Osteoblast (primary cell): ENCODE measurements at regions not wholly inside any gene's neighbourhood (a gene's known extent, or its start where the extent isn't known, plus 50 kb on each side); places are given as distances from the start of the nearest gene placed in this dataset.
A peak's percentile ranks its signal among the peaks of the same experiment; 100 is the strongest.
"Not testable (repeated sequence)": the region's sequence is repeated elsewhere in the genome, so short reads cannot be mapped to it uniquely, and the experiment has no call there.

Experiments
- DNase-seq: peaks from one replicate; pipeline ENCODE4 v3.0.0; 2011; ENCODE audit warnings: low spot score, mixed read lengths; ENCODE audit not compliant: insufficient read length; ENCODE audit errors: missing footprints
- H2AFZ ChIP-seq: 2 replicates; pipeline ENCODE4 v1.6.0; 2011; ENCODE audit warnings: mild to moderate bottlenecking, low read length
- H3K27ac ChIP-seq: 2 replicates; pipeline ENCODE4 v1.5.1; 2011; ENCODE audit warnings: mild to moderate bottlenecking, low read depth, low read length, moderate library complexity
- H3K27me3 ChIP-seq: 2 replicates; pipeline ENCODE4 v1.6.0; 2012; ENCODE audit warnings: mild to moderate bottlenecking, control low read depth, inconsistent platforms, low read length, moderate library complexity; ENCODE audit not compliant: insufficient read depth
- H3K36me3 ChIP-seq: 2 replicates; pipeline ENCODE4 v1.5.1; 2011; ENCODE audit warnings: mild to moderate bottlenecking, low read length, control low read depth, moderate library complexity; ENCODE audit not compliant: insufficient read depth
- H3K4me1 ChIP-seq: 2 replicates; pipeline ENCODE4 v1.5.1; 2011; ENCODE audit warnings: mild to moderate bottlenecking, low read length, control low read depth, moderate library complexity; ENCODE audit not compliant: insufficient read depth
- H3K4me2 ChIP-seq: 2 replicates; pipeline ENCODE4 v1.6.0; 2011; ENCODE audit warnings: mild to moderate bottlenecking, low read length; ENCODE audit not compliant: insufficient read depth
- H3K4me3 ChIP-seq: fragments of 200-600 bp; sonication (generic); 3 replicates; pipeline ENCODE4 v1.5.1; 2012; ENCODE audit warnings: mild to moderate bottlenecking, low read length, inconsistent platforms; ENCODE audit not compliant: insufficient read depth
- H3K79me2 ChIP-seq: 2 replicates; pipeline ENCODE4 v1.6.0; 2012; ENCODE audit warnings: mild to moderate bottlenecking, low read length, control low read depth, inconsistent platforms; ENCODE audit not compliant: insufficient read depth
- H3K9me3 ChIP-seq: 2 replicates; pipeline ENCODE4 v1.5.1; 2011; ENCODE audit warnings: low read depth, low read length, control low read depth
- H4K20me1 ChIP-seq: 2 replicates; pipeline ENCODE4 v1.6.0; 2012; ENCODE audit warnings: mild to moderate bottlenecking, low read length, control low read depth; ENCODE audit not compliant: insufficient read depth
- TF ChIP-seq, protein P1 (sequence below): IDR thresholded peaks from 2 replicates; pipeline ENCODE4 v1.5.1; 2011; ENCODE audit warnings: mild to moderate bottlenecking, low read depth, low read length, moderate library complexity; ENCODE audit errors: extremely low read depth

DNA sequence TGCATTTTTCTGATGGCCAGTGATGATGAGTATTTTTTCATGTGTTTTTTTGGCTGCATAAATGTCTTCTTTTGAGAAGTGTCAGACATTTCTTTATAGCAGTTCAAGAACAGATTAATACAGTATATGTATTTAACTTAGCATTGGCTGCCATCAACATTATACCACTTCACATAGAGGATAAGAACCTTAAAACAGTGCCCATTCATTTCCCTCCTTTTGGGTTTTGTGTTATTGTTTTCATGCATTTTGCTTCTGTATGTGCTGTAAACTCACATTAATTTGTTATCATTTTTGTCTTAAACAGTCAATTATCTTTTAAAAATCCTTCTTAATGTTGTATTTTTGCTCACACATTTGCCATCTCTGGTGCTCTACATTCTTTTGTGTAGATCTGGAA, 381.6 kb upstream of the DEFB115 start:
- not testable (repeated sequence) for H4K20me1 ChIP-seq, H3K27ac ChIP-seq, H3K36me3 ChIP-seq, H2AFZ ChIP-seq, H3K4me2 ChIP-seq, H3K9me3 ChIP-seq, H3K4me3 ChIP-seq, H3K79me2 ChIP-seq, DNase-seq, H3K27me3 ChIP-seq, H3K4me1 ChIP-seq

DNA sequence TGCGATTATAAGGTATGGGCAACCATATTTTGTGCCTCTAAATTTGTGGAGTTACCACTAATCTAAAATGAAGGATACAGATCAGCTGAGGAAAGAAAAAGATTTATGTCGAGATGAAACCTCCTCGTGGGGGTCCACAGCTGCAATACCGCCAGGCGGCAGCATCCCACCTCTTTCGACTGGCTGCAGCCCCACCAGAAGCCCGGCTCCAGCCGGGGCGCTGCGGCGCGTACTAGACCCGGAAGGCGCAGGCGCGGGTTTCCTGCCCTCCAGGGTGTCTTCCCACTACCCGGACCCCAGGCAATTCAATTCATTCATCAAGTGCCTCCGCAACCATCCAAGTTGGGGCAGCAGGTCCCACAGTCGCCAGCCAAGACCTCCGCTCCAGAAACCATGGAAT, 366.1 kb upstream of the DEFB115 start:
- H3K9me3 ChIP-seq, H3K79me2 ChIP-seq, H3K4me3 ChIP-seq, H4K20me1 ChIP-seq, H3K4me1 ChIP-seq, H2AFZ ChIP-seq, H3K27ac ChIP-seq, H3K27me3 ChIP-seq, H3K4me2 ChIP-seq, H3K36me3 ChIP-seq: not testable (repeated sequence)
- peak; percentile 53 for DNase-seq

DNA sequence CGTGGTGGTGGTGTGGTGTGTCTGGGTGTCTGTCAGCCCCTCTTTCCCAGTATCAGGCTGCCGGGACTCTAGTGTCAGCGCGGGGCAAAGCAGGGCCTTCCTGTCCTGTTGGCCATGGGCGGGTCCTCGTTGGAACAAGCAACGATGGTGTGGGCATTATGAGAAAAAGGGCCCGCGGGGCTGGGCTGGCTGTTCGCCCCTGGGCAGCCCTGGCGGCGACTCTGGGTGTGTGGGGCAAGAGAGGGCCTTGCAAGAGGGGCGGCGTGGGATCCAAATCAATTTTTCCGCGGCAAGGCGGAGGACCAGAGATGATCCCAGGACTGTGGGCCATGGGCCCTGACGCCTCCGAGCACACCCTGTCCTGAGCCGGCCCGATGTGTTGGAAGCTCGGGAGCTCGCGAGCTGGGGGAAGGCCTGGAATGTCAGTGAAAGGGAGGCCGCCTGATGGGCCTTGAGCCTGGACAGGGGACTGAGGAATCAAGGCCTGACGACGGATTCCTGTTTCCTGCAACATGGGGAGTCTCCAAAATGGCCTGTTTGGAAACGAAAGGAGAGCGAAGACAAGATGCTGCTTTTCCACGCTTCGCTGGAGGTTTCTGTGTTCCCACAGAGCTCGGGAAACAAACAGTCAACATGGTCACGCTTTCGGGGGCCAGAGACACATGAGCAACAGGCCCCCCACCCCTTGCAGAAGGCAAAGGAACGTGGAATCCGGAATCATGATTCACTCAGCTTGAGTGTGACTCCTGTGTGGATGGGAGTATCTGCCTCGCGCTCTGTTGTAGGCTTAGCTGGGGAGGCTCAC, 364.7 kb upstream of the DEFB115 start:
- no peaks in the 10 kb centered on the region for H3K79me2 ChIP-seq
- no peaks in the 10 kb centered on the region for H3K36me3 ChIP-seq
- TF ChIP-seq, protein P1, sequence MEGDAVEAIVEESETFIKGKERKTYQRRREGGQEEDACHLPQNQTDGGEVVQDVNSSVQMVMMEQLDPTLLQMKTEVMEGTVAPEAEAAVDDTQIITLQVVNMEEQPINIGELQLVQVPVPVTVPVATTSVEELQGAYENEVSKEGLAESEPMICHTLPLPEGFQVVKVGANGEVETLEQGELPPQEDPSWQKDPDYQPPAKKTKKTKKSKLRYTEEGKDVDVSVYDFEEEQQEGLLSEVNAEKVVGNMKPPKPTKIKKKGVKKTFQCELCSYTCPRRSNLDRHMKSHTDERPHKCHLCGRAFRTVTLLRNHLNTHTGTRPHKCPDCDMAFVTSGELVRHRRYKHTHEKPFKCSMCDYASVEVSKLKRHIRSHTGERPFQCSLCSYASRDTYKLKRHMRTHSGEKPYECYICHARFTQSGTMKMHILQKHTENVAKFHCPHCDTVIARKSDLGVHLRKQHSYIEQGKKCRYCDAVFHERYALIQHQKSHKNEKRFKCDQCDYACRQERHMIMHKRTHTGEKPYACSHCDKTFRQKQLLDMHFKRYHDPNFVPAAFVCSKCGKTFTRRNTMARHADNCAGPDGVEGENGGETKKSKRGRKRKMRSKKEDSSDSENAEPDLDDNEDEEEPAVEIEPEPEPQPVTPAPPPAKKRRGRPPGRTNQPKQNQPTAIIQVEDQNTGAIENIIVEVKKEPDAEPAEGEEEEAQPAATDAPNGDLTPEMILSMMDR: no peak
- DNase-seq: peak; percentile 57
- no peaks in the 10 kb centered on the region for H3K9me3 ChIP-seq
- H2AFZ ChIP-seq: no peak overlapping the region
- H3K27me3 ChIP-seq: no peaks in the 10 kb centered on the region
- H3K27ac ChIP-seq: no peak overlapping the region
- H3K4me2 ChIP-seq: no peak overlapping the region
- H4K20me1 ChIP-seq: no peaks in the 10 kb centered on the region
- H3K4me1 ChIP-seq: no peaks in the 10 kb centered on the region
- H3K4me3 ChIP-seq: no peak overlapping the region

DNA sequence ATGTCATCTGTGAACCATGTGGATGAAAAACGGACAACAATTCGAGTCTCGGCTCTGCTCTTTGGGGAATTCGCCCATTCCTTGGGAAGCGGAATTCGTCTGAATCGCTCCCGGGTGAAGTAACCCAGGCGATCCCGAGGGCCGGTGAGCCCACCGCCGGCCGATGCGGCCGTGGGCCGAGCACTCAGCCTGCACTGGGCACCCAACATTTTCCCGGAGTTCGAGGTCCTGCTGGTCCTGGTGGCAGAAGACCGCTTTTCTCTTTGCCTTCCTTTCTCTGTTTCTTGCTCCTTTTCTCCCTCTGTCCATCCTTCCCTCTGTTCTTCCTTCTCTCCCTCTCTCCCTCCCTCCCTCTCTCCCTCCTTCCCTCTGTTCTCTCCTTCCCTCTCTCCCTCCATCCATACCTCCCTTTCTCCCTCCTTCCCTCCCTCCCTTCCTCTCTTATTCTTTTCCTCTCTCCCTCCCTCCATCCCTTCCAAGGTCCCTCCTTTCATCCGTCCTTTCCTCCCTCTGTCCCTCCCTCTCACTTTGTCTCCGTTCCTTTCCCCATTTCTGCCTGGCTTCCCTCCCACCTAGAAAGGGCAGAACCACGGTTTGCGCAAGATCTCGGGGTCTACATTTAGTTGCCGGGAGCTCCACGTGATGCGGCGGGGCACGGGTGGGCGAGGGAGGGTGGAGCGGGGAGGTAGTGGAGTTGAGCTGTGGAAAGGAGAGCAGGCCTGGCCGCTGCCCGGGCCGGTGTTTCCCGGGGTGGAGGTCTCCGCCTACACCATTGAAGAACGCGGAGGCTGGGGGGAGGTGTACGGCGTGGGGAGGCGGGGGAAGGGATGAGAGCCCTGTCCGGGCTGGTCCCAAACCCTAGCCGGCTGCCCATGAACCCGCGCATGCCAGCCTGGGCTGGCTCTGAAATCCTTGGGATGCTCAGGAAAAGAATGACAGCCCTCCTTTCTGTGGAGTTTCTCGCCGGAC, 363.8 kb upstream of the DEFB115 start:
- H4K20me1 ChIP-seq, H3K27me3 ChIP-seq, H3K79me2 ChIP-seq, H3K36me3 ChIP-seq, H3K4me3 ChIP-seq, H3K4me2 ChIP-seq, H2AFZ ChIP-seq, H3K27ac ChIP-seq, H3K9me3 ChIP-seq, H3K4me1 ChIP-seq: not testable (repeated sequence)
- peak; percentile 35 for DNase-seq

DNA sequence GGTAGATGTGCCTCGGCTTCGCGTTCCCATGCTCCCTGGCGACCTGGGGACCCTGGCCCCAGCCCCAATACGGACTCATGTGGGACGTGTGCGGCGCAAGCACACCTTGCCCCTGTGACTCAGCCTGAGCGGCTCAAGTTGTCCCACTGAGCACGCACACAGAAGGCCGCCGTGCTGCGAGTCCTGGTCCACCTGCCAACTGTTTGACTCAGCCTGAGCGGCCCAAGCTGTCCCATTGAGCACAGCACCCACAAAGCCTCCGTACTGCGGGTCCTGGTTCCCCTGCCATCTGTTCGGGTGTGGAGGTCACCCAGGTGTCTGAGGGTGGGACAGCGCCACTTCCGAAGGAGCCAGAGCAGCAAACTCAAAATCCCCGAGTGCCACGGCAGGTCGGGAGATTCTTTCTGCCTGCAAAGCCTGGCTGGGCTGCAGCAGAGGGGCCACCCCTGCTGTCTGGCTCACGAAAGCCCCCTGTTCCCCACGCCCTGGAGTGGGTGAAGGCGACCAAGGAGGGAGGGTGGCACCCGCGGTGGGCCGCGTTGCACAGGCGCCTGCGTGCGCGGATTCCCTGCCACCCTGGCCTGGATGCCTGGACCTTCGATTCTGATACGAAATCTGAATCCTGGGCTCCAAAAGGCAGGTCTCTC, 362.6 kb upstream of the DEFB115 start:
- not testable (repeated sequence) for H3K4me3 ChIP-seq, H3K4me1 ChIP-seq, H4K20me1 ChIP-seq, H3K79me2 ChIP-seq, H2AFZ ChIP-seq, H3K4me2 ChIP-seq, H3K27me3 ChIP-seq, H3K27ac ChIP-seq, H3K36me3 ChIP-seq, H3K9me3 ChIP-seq
- peak; percentile 51 for DNase-seq

DNA sequence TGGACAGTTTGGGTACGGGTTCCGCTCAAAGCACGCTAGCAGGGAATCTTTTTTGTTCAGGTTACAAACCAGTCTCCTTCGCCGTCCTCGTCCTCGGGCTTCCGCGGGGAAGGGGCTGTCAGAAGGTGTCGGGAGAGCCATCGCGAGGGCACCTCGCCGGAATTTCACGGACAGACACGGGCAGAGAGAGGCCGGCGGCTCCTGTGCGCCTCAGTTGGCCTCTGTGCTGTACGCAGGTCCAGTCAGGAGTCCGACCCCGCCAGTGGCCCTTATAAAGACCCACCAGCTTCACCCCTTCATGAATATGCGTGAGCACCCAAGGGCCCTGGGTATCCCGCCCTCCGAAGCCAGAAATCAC, 362.1 kb upstream of the DEFB115 start:
- not testable (repeated sequence) for H3K27ac ChIP-seq, H3K4me2 ChIP-seq, H2AFZ ChIP-seq, H4K20me1 ChIP-seq, H3K79me2 ChIP-seq, H3K9me3 ChIP-seq, H3K4me3 ChIP-seq, DNase-seq, H3K27me3 ChIP-seq, H3K4me1 ChIP-seq, H3K36me3 ChIP-seq

DNA sequence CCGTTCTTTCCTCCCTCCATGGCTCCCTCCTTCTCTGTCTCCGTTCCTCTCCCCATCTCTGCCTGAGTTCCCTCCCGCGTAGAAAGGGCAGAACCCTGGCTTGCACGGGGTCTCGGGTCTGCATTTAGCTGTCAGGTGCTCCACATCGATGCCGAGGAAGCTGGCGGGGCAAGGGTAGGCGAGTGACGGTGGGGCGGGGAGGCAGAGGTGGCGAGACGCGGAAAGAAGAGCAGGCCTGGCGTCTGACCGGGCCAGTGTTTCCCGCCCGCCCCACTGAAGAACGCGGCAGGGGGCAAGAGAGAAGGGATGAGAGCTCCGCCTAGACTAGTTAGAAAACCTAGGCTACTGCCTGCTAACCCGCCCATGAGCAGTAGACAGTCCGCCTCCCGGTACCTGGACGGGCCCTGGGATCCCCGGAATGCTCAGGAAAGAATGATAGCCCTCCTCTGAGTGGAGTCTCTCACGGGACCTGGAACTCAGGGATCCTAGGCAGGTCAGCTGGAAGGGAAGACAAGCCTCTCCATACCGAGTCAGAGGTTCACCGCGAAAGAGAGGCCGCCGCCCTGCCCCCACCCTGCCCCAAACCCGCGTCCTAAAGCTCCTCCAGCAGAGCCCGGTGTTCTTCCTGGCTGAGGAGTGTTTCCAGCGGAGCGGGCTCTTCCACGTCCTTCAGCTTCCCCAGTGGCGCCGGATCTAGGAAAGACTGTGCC, 357.9 kb upstream of the DEFB115 start:
- not testable (repeated sequence) for H3K9me3 ChIP-seq, H4K20me1 ChIP-seq, H3K36me3 ChIP-seq, H3K4me1 ChIP-seq, H3K4me3 ChIP-seq, H3K79me2 ChIP-seq, H2AFZ ChIP-seq, H3K4me2 ChIP-seq, H3K27me3 ChIP-seq, H3K27ac ChIP-seq
- DNase-seq: peak; percentile 11
